Panc1 (cell line): ENCODE measurements at regions not wholly inside any gene's neighbourhood (a gene's known extent, or its start where the extent isn't known, plus 50 kb on each side); places are given as distances from the start of the nearest gene placed in this dataset.
"Not testable (repeated sequence)": the region's sequence is repeated elsewhere in the genome, so short reads cannot be mapped to it uniquely, and the experiment has no call there.

ENCODE experiments used
- ATAC-seq: fragments of 200-7000 bp; cut with Tn5 transposase; 2 replicates; pipeline ENCODE4 v1.9.1; 2020; ENCODE audit warnings: mild to moderate bottlenecking, moderate library complexity
- BruUV-seq: library from RNA; stranded (reverse); fragments of 400-500 nt; replicated peaks from 2 replicates; lab custom pipeline; 2021; lab: Mats Ljungman, UMichigan
- CTCF ChIA-PET: fragments of 300-600 bp; sonication (Branson Sonifier 250); formaldehyde crosslinking; loops from one replicate; lab custom pipeline; 2022; ENCODE audit warnings: antibody characterized with exemption; lab: Charles Lee
- POLR2A ChIA-PET: fragments of 300-600 bp; sonication (Branson Sonifier 250); formaldehyde crosslinking; loops from one replicate; lab custom pipeline; 2022; ENCODE audit warnings: antibody characterized with exemption; lab: Charles Lee
- DNase-seq: peaks from one replicate; pipeline ENCODE4 v3.0.0-alpha.2; 2010; ENCODE audit warnings: low read depth, low spot score
- H3K27ac ChIP-seq: 2 replicates; pipeline ENCODE4 v1.5.1; 2011; ENCODE audit warnings: mild to moderate bottlenecking, low read length, inconsistent platforms
- H3K27me3 ChIP-seq: fragments of 200-500 bp; sonication (Bioruptor generic); 2 replicates; pipeline ENCODE4 v1.6.0; 2014; ENCODE audit warnings: low read length, inconsistent platforms; ENCODE audit not compliant: control insufficient read depth, insufficient read depth
- H3K36me3 ChIP-seq: fragments of 200-500 bp; sonication (Bioruptor generic); 2 replicates; pipeline ENCODE4 v1.5.1; 2014; ENCODE audit warnings: inconsistent platforms, mild to moderate bottlenecking, low read length, moderate library complexity; ENCODE audit not compliant: control insufficient read depth, insufficient read depth
- H3K4me1 ChIP-seq: 2 replicates; pipeline ENCODE4 v1.5.1; 2011; ENCODE audit warnings: inconsistent platforms, mild to moderate bottlenecking, low read length, moderate library complexity; ENCODE audit not compliant: control insufficient read depth, insufficient read depth
- H3K4me3 ChIP-seq, 2 experiments: 2 replicates each; pipeline ENCODE4 v1.5.1; 2011 to 2012; ENCODE audit warnings: low read depth in 2 of 2, low read length in 2 of 2, mild to moderate bottlenecking in 2 of 2, inconsistent platforms in 1 of 2, moderate library complexity in 1 of 2
- H3K9me3 ChIP-seq: fragments of 200-500 bp; sonication (Bioruptor generic); 2 replicates; pipeline ENCODE4 v1.5.1; 2014; ENCODE audit warnings: low read depth, mild to moderate bottlenecking, inconsistent platforms, low read length, moderate library complexity; ENCODE audit not compliant: control insufficient read depth, insufficient read depth
- POLR2AphosphoS5 ChIP-seq: IDR thresholded peaks from 2 replicates; pipeline ENCODE4 v1.6.1; 2012; ENCODE audit warnings: mild to moderate bottlenecking, low read depth, low read length, moderate library complexity
- REST ChIP-seq, 2 experiments: IDR thresholded peaks; 2 replicates each; pipeline ENCODE4 v1.6.1; 2011 to 2012; ENCODE audit warnings: low read depth in 2 of 2, control low read depth in 1 of 2, low read length in 1 of 2, mild to moderate bottlenecking in 1 of 2, moderate library complexity in 1 of 2; ENCODE audit not compliant: insufficient read depth in 1 of 2
- SIN3A ChIP-seq: IDR thresholded peaks from 2 replicates; pipeline ENCODE4 v1.6.1; 2012; ENCODE audit warnings: low read depth, mild to moderate bottlenecking, low read length, moderate library complexity, borderline replicate concordance; ENCODE audit not compliant: insufficient read depth
- TCF7L2 ChIP-seq: IDR thresholded peaks from 2 replicates; pipeline ENCODE4 v1.6.1; 2011; ENCODE audit warnings: mild to moderate bottlenecking, low read depth, low read length, inconsistent platforms
- in situ Hi-C: cut with HindIII; loops from 2 replicates; pipeline ENCODE4 v1.10.0; 2016; ENCODE audit warnings: low sequenced_read_pairs, low pct_unique_long_range_greater_than_20kb
- intact Hi-C: fragments of 100-400 bp; cut with micrococcal nuclease; formaldehyde crosslinking; loops from one replicate; pipeline ENCODE4 v1.10.0; 2022; ENCODE audit not compliant: unreplicated experiment
- TF ChIP-seq, protein P1 (sequence below): fragments of 450-650 bp; IDR thresholded peaks from 2 replicates; pipeline ENCODE4 v1.5.1; 2017; ENCODE audit warnings: mild to moderate bottlenecking

- POLR2A ChIA-PET = no interaction called here
- DNase-seq = no peak
- Histone ChIP-seq H3K4me3 (no peak overlapping the region), H3K27me3 (peaks cover 4% of the 10 kb centered on the region; the same call in 1 of the 2 replicates), H3K27ac (no peak overlapping the region), H3K4me1 (no peaks in the 10 kb centered on the region), H3K36me3 (no peaks in the 10 kb centered on the region), H3K9me3 (no peaks in the 10 kb centered on the region)
- ATAC-seq = no peak
- CTCF ChIA-PET = no interaction called here
- BruUV-seq = no TSS peak
- in situ Hi-C loops (no loop called here), intact Hi-C loops (loop anchor here (5.0 kb wide), 1 partner anchor 213 kb away; no protein-coding TSS in a partner anchor)
- TF ChIP-seq POLR2AphosphoS5 (no peak), TCF7L2 (no peak)
- TF ChIP-seq, protein P1, sequence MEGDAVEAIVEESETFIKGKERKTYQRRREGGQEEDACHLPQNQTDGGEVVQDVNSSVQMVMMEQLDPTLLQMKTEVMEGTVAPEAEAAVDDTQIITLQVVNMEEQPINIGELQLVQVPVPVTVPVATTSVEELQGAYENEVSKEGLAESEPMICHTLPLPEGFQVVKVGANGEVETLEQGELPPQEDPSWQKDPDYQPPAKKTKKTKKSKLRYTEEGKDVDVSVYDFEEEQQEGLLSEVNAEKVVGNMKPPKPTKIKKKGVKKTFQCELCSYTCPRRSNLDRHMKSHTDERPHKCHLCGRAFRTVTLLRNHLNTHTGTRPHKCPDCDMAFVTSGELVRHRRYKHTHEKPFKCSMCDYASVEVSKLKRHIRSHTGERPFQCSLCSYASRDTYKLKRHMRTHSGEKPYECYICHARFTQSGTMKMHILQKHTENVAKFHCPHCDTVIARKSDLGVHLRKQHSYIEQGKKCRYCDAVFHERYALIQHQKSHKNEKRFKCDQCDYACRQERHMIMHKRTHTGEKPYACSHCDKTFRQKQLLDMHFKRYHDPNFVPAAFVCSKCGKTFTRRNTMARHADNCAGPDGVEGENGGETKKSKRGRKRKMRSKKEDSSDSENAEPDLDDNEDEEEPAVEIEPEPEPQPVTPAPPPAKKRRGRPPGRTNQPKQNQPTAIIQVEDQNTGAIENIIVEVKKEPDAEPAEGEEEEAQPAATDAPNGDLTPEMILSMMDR = peak; percentile 69
Measured at GRCh38 chr20:43404878-43405277, 52.8 kb upstream of the SRSF6 start.

- ATAC-seq, H3K9me3 ChIP-seq, H3K27me3 ChIP-seq, H3K4me3 ChIP-seq, in situ Hi-C loops, BruUV-seq, DNase-seq, CTCF ChIA-PET, POLR2A ChIA-PET, intact Hi-C loops, H3K4me1 ChIP-seq, H3K36me3 ChIP-seq, H3K27ac ChIP-seq: not testable (repeated sequence)
Measured at GRCh38 chr20:43400882-43401281, 56.8 kb upstream of the SRSF6 start.

- POLR2A ChIA-PET = no interaction called here
- CTCF ChIA-PET = no interaction called here
- Histone ChIP-seq H3K9me3 (no peaks in the 10 kb centered on the region), H3K27me3 (no peaks in the 10 kb centered on the region), H3K36me3 (no peaks in the 10 kb centered on the region), H3K27ac (no peak overlapping the region), H3K4me3 (no peak overlapping the region), H3K4me1 (no peaks in the 10 kb centered on the region)
- no peak for DNase-seq
- in situ Hi-C loops = no loop called here
- no TSS peak for BruUV-seq
- TF ChIP-seq REST (IDR thresholded peaks at IDR 0.05; ENCODE audit: insufficient read depth in 1 of 2, low read depth in 2 of 2, low read length in 1 of 2) = no peak
- no peak for TF ChIP-seq POLR2AphosphoS5
- no peak for TF ChIP-seq SIN3A
- no peak for TF ChIP-seq TCF7L2
- intact Hi-C loops = no loop called here
- no peak for ATAC-seq
Measured at GRCh38 chr20:43398676-43399324, 58.9 kb upstream of the SRSF6 start.
